Neural cell (in vitro differentiated cells): ENCODE measurements at regions not wholly inside any gene's neighbourhood (a gene's known extent, or its start where the extent isn't known, plus 50 kb on each side); places are given as distances from the start of the nearest gene placed in this dataset.

Experiments used
- MXI1 ChIP-seq: fragments of 450-650 bp; conservative IDR thresholded peaks from 2 replicates; pipeline ENCODE4 v1.6.1; 2014; ENCODE audit warnings: antibody characterized with exemption, mild to moderate bottlenecking; ENCODE audit not compliant: poor library complexity, severe bottlenecking
- TAF1 ChIP-seq: IDR thresholded peaks from 2 replicates; pipeline ENCODE4 v1.6.1; 2012; ENCODE audit warnings: low read depth
- TF ChIP-seq, protein P1 (sequence below): fragments of 450-650 bp; IDR thresholded peaks from 2 replicates; pipeline ENCODE4 v1.5.1; 2014; ENCODE audit warnings: antibody characterized with exemption, mild to moderate bottlenecking, moderate library complexity; ENCODE audit not compliant: poor library complexity, severe bottlenecking

DNA sequence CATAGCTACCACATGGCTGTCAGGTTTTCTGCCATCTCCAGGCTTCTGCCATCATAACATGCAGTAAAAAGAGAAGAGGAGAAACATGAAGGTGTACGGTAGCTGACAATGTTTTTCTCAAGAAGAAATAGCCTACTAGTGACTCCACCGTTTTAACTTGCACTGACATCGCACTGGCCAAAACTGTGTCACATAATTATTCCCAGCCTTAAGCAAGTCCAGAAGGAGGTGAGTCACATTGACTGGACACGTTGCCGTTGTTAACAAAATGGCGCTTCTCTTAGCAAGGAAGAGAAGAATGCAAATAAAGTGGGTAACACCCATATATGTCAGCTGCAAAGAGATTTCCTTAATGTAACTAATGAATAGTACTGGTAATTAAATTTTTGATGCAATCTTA, 810.4 kb upstream of the SLC10A2 start:
- TF ChIP-seq, protein P1, sequence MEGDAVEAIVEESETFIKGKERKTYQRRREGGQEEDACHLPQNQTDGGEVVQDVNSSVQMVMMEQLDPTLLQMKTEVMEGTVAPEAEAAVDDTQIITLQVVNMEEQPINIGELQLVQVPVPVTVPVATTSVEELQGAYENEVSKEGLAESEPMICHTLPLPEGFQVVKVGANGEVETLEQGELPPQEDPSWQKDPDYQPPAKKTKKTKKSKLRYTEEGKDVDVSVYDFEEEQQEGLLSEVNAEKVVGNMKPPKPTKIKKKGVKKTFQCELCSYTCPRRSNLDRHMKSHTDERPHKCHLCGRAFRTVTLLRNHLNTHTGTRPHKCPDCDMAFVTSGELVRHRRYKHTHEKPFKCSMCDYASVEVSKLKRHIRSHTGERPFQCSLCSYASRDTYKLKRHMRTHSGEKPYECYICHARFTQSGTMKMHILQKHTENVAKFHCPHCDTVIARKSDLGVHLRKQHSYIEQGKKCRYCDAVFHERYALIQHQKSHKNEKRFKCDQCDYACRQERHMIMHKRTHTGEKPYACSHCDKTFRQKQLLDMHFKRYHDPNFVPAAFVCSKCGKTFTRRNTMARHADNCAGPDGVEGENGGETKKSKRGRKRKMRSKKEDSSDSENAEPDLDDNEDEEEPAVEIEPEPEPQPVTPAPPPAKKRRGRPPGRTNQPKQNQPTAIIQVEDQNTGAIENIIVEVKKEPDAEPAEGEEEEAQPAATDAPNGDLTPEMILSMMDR = no peak
- TF ChIP-seq TAF1 (no peak), MXI1 (no peak)
